HK-2 (cell line): ENCODE measurements at regions not wholly inside any gene's neighbourhood (a gene's known extent, or its start where the extent isn't known, plus 50 kb on each side); places are given as distances from the start of the nearest gene placed in this dataset.
A peak's percentile ranks its signal among the peaks of the same experiment; 100 is the strongest.
"Not testable (repeated sequence)": the region's sequence is repeated elsewhere in the genome, so short reads cannot be mapped to it uniquely, and the experiment has no call there.

Source experiments
- DNase-seq: peaks from one replicate; pipeline ENCODE4 v3.0.0-alpha.2; 2018; ENCODE audit not compliant: unreplicated experiment

DNA sequence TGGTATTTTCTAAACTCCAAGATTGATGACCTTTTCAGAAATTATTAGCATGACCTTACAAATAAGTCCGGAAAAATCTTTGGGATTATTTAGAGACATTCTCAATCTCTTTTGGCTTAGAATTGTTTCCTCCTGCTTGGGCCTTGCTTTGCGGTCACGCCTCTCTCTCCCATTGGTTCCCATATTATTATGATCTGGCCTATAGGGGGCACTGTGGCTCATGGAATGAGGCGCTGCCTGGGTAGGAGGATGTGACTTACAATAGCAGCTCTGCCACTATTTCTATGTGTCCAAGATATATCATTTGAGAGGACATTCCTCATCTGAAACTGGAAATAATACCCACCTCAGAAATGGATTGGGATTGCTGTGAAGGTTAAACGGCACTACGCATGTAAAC is 464.9 kb downstream of the MFSD1 start:
- DNase-seq: peak; percentile 35

DNA sequence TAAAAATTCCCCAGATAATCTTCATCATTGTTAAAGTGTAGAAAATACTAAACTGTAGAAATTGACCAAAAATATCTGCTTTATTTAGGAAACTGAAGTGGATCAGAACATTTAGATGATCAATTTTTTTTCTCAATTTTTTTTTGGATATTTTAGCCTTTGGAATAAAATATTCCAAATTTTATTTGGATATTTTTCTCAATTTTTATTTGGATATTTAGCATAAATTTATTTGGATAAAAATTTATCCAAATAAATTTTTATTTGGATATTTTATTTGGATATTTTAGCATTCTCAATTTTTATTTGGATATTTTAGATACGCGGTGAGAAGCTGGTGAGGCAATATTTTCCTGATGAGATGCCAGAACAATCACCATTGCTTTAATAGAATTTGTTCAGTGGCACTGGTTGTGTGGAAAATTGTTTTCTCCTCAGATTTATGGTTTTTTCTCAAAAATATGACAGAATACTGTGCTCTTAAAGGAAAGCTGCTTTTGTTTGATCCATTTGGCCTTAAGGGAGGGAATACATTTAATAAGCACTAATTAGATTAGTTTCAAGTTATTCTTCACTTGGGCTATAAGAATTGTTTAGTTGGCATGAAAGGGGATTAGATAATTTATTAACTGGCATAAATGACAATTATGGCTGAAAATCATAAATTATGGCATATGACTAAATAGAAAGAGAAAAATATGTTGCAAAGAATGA is 470.1 kb downstream of the MFSD1 start:
- DNase-seq: no peak

DNA sequence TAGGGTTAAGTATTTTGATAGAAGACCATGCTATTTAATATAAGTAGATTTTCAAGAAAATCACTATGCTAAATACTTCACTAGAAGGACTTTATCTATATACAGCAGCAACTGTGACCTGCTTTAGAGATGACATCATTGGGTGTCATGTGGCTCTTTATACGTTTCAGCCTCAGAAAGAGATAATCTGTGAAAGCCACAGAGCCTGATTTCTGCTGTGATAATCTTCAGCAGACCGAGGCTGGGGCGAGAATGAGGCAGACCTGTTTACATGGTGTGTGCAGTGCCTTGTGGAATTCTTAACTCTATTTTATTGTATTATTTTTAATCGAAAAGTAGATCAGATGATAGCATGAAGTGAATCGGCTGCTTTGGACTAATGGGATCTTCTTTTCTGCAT is 471.2 kb downstream of the MFSD1 start:
- DNase-seq: no peak

- DNase-seq: peak; percentile 42
Measured at GRCh38 chr3:159273608-159274007, 471.8 kb downstream of the MFSD1 start.

- no peak for DNase-seq
Measured at GRCh38 chr3:159275741-159276140, 473.9 kb downstream of the MFSD1 start.

DNA sequence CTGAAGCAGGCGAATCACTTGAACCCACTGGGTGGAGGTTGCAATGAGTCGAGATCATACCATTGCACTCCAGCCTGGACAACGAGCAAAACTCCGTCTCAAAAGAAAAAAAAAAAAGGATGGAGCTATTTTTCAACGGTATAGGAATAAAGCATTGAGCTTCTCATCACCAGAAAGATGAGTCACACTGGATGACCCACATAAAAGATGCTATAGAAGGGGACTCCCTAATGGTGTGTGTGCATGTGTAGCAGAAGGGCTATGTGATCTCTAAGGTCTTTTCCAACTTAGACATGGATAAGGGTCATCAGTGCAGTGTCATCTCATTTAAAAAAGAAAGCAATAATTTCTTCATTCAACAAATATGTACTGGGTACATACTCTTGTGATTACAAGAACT is 476.0 kb downstream of the MFSD1 start:
- DNase-seq: no peak

GRCh38 chr3:159280386-159281191 is 478.7 kb downstream of the MFSD1 start:
- no peak for DNase-seq

- no peak for DNase-seq
Measured at GRCh38 chr3:159293493-159293892, 491.6 kb downstream of the MFSD1 start.

DNA sequence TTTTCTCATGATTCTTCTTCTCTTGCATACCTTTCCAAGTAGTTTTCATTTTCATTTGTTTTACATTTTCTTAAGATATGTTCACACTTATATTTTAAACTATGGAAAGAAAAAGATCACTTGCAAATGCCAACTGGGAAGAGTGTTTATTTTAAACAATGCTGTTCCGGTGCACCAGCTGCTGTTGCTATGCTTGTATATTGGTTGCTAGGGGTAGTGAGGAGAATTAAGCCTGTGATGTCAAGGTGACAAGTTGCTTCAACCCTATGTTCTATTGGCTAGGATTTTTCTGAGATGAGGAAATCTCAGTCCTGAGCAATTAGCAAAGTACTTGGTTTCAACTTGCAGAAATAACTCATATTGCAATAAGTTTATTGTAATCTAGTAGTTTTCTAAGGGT is 500.1 kb downstream of the MFSD1 start:
- DNase-seq: no peak

DNA sequence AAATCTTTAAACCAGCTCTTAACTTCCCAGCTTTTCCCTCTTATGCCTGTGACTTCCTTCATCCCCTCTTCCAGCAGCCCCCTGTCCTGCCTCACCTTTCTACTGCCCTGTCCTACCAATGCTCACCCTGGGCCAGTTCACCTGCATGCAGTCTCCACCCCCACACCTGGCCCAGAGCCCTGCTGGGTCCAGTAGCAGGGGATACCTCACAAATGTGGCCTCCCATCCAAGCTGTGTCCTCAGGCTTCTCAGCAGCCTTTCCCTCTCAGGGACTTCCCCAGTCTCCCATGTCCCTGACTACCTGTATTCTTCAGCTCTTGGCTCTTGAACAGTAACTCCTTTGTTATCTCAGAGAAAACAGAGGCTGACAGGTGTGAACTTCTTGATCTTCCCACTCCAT is 503.2 kb downstream of the MFSD1 start:
- DNase-seq: no peak

GRCh38 chr3:159316706-159317105 is 514.9 kb downstream of the MFSD1 start:
- not testable (repeated sequence) for DNase-seq

DNA sequence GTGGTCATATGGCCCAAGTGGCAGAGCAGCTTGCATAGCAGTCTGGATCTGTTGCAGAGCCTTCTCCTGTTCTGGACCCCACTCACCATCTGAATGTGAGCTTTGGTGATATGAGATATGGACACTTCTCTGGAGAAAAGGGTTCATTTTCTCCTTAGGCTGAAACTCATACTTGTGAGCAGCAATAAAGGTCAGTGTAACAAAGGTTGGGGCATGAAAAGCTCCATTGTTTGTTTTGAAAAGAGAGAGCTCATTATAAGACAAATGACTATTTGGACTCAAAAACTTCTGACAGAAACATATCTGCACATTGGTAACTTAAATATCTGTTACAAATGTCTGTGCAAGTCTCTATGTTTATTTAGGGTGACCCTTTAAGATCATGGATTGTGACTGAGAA is 517.3 kb downstream of the MFSD1 start:
- DNase-seq: no peak

DNA sequence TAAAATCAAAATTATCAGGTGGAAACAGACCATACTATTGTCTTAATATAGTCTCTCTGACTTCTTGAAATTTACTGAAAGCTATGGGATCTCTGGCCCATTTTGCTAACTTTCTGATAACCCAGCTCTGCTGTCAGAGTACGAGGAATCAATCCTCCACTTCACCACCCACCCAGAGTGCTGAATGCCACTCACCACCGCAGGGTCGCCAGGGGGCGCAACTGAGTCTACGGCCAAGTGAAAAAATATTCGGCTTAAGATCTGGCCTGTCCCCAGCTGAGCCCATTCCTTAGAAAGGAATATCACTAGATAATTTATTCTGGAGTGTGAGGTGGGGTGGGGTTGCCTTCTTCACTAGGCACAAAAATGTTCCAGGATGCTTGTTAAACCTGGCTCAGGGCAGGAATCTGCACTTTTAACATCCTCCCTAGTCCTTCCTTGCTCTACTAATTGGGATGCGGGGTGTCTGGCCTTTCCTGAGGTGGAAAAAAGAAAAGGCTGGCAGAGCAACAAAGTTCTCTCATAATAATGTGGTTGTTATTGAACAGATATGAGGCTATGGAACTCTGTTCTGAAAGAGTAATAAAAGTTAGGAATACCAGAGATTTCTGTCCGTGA is 520.6 kb downstream of the MFSD1 start:
- peak; percentile 21 for DNase-seq

DNA sequence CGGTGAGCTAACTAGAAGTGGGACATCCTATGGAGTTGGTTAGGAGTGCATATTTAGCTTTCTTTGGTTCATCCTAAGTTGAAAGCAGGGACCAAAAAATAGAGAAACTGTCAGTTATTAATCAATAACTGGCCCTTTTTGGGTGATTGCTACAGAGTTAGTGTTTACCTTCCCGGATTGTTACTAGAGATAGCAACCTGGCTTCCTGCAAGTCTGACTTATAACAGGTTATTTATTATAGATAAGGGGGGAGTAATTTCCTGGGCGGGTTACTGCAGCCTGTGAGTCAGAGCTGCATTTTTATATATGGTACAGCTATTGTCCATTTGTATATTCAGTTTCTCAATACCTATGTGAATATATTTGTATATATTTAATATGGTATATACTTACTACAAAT is 522.0 kb downstream of the MFSD1 start:
- DNase-seq: no peak

GRCh38 chr3:159326998-159327397 is 525.1 kb downstream of the MFSD1 start:
- DNase-seq: no peak

GRCh38 chr3:159332535-159333099 is 530.8 kb downstream of the MFSD1 start:
- DNase-seq: no peak

GRCh38 chr3:159339131-159339530 is 537.3 kb downstream of the MFSD1 start:
- DNase-seq: no peak

DNA sequence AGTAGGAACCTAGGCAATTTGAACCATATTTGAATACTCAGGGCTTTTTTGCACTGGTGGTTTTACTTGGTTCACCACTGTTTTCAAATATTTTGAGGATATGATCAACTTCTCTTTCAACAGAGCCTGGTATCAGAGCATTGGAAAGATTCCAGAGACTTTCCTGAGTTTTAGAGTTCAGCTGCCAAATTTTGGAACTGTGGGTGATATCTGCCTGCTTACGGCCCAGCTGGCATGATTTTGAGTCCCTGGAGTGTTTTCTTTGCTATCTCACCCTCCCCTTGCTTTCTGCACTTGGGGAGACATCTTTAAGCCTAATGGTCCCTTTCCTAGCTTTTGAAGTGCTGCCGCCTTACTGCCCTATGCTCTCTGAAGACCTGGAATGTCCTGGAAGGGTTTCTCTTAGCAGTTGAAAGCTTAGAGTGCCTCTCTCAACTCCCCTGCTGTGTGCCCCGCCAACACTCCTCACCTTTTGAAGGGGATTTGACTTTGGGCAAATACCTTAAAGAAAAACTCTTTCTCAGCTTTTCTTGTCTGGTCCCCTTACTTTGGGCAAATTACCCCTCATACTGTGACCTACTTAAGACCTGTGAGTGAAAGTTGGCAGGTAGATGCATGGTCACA is 539.1 kb downstream of the MFSD1 start:
- DNase-seq: no peak

- no peak for DNase-seq
Measured at GRCh38 chr3:159346271-159346903, 544.5 kb downstream of the MFSD1 start.

GRCh38 chr3:159348431-159348830 is 546.6 kb downstream of the MFSD1 start:
- no peak for DNase-seq

DNA sequence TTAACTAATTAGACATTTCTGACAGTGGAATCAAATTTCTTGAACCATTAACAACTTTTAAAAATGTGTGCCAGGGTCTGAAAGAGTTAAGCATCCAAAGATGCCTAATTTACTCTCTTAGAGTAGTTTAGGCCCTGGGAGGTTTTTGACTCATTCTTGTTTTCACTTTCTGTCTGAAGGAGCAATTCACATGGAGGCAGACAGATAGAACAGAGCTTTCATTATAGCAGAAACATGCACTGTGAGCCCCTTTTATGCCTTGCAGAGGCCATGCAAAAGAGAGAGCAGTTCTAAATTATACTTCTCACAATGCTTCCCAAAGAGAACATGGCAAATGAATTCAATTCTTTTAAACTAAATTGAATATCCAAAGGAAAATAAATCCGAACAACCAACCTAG is 554.8 kb downstream of the MFSD1 start:
- DNase-seq: no peak

DNA sequence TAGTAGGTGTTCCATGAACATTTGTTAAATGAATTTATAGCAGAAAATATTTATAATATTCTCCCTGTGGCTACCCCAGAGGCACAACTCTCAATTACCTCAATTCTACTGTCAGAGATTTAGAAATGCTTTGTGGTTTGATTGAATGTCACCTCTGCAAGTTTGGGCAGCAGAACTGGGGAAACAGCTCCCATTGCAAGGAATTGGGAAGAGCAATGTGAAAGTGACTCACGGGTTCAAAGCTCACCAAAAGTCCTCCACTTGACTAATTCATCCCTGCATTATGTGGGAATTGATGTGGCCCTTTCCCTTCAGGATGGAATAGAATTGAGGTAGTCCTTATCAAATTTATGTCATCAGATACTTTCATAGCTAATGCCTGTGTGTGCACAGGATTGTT is 562.7 kb downstream of the MFSD1 start:
- DNase-seq: no peak
